ENCODE measurements at regions not wholly inside any gene's neighbourhood (a gene's known extent, or its start where the extent isn't known, plus 50 kb on each side); places are given as distances from the start of the nearest gene placed in this dataset.

GRCh38 chr2:35530615-35531135 is 824.9 kb upstream of the CRIM1 start:
- POLR2A ChIA-PET: no interaction called here
- TF ChIP-seq CTCF (IDR thresholded peaks at IDR 0.05; ENCODE audit: insufficient read depth, low read length, missing control alignments): no peak
- DNase-seq (ENCODE audit: low read depth, low spot score): no peak
- H3K4me3 ChIP-seq (ENCODE audit: low read depth, low read length): no peak overlapping the region
- CTCF ChIA-PET: no interaction called here

- ChIA-PET POLR2A (no interaction called here), CTCF (no interaction called here)
- TF ChIP-seq CTCF (IDR thresholded peaks at IDR 0.05; ENCODE audit: insufficient read depth, low read length, missing control alignments): no peak
- DNase-seq (ENCODE audit: low read depth, low spot score): no peak
- no peak overlapping the region for H3K4me3 ChIP-seq (ENCODE audit: low read depth, low read length)
These were observed 828.8 kb upstream of the CRIM1 start for GRCh38 chr2:35526741-35527140.

GRCh38 chr2:35522450-35522849 is 833.1 kb upstream of the CRIM1 start:
- DNase-seq (ENCODE audit: low read depth, low spot score): no peak
- no peak for TF ChIP-seq CTCF (IDR thresholded peaks at IDR 0.05; ENCODE audit: insufficient read depth, low read length, missing control alignments)
- H3K4me3 ChIP-seq (ENCODE audit: low read depth, low read length): no peak overlapping the region
- ChIA-PET CTCF (no interaction called here), POLR2A (no interaction called here)

GRCh38 chr2:35510636-35511035 is 844.9 kb upstream of the CRIM1 start:
- no peak for DNase-seq (ENCODE audit: low read depth, low spot score)
- CTCF ChIA-PET: no interaction called here
- POLR2A ChIA-PET: no interaction called here
- TF ChIP-seq CTCF (IDR thresholded peaks at IDR 0.05; ENCODE audit: insufficient read depth, low read length, missing control alignments): no peak
- H3K4me3 ChIP-seq (ENCODE audit: low read depth, low read length): no peak overlapping the region

- ChIA-PET CTCF (no interaction called here), POLR2A (no interaction called here)
- H3K4me3 ChIP-seq (ENCODE audit: low read depth, low read length): no peak overlapping the region
- no peak for TF ChIP-seq CTCF (IDR thresholded peaks at IDR 0.05; ENCODE audit: insufficient read depth, low read length, missing control alignments)
- DNase-seq (ENCODE audit: low read depth, low spot score): no peak
These were observed 847.0 kb upstream of the CRIM1 start for GRCh38 chr2:35508601-35509000.

- ChIA-PET CTCF (no interaction called here), POLR2A (no interaction called here)
- H3K4me3 ChIP-seq (ENCODE audit: low read depth, low read length): no peak overlapping the region
- no peak for DNase-seq (ENCODE audit: low read depth, low spot score)
- TF ChIP-seq CTCF (IDR thresholded peaks at IDR 0.05; ENCODE audit: insufficient read depth, low read length, missing control alignments): no peak
These were observed 851.2 kb upstream of the CRIM1 start for GRCh38 chr2:35504419-35504818.

Data from AG04449 (cell line).